NCI-H2196 (cell line): ENCODE measurements at regions not wholly inside any gene's neighbourhood (a gene's known extent, or its start where the extent isn't known, plus 50 kb on each side); places are given as distances from the start of the nearest gene placed in this dataset.

Source experiments
- DNase-seq: peaks from one replicate; lab custom pipeline; 2025; ENCODE audit not compliant: unreplicated experiment; lab: John Stamatoyannopoulos, UW

DNA sequence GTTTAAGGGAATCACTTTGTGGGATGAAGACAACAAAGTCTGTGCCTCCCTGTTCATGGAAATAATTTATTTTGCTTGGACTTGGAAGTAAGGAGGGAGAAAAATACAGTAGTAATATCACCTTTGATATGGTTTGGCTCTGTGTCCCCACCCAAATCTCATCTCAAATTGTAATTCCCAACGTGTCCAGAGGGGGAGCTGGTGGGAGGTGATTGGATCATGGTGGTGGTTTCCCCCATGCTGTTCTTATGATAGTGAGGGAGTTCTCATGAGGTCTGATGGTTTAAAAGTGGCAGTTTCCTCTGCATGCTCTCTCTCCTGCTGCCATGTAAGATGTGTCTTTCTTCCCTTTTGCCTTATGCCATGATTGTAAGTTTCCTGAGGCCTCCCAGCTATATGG is 460.7 kb downstream of the NOVA1 start:
- DNase-seq, result no peak

DNA sequence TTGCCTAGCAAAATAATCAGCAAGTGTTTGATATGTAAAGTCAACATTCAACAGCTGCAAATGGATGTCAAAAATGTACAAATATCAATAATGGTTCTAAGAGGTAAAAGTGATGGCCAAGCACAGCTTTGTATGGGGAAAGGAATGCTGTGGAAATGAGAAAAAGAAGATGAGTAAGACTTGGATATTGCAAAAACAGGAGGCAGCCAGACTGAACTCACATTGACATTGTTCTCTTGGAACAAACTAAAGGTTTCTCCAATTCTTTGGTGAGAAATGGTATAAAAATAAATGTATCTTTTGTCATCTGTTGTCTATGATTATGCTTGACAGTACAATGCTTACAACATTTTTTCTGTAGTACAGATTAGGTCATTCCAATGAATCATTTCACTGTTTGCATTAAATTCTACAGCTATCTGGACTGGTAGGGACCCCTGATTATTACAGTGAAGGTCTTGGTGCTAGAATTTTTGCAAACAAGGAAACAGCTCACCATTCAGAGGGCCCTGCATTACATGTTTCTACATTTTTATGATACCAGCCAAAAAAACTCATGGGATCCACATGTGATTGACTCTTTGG is 465.7 kb downstream of the NOVA1 start:
- no peak for DNase-seq

DNA sequence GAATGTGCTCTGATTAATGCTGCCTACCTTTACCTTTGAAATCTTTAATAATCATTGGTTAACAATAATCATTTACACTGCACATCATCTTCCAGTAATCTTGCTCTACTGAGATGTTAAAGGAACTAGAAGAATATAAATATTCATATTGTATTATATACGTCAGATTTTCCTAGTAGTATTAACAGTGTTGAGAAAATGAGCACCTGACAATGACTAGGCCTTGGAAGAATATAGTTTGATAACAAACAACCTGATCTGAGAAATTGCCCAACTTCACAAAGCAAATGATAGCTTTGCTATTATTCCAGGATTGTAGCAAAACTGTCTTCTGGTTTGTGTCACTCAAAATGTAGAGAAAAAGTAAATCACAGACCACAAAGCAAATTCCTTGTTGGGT is 467.1 kb downstream of the NOVA1 start:
- no peak for DNase-seq

DNA sequence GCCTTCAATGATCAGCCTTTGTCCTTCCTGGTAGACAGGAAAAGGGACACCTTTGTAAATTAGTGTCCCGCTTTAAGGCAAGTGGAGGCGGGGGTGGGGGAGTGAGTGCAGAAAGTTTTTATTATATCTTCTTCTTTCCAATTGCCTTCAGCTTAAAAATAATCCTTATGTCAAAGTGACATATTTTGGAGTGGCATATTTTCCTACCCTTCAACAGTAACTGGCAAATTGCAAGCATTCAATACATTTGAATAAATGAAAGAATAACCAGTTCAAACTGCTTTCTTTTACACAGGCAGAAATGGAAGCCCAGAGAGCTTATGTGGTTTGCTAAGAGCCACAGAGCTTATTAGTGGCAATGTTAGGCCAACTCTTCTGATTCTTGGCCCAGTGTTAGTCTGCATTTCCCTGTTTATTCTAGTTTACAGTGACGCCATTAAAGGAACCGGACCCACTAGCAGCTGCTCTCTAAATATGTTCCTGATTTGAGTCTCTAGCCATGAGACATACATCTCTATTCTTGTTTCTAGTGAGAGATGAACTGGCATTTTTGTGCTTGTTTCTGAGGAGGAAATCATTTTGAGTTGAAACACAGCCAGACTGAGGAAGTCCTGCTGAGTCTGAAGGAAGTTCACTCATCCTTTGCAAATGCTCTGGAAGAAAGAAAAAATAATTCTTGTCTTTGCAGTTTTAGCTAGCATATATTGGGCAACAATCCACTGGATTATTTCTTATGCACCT is 468.7 kb downstream of the NOVA1 start:
- DNase-seq, result no peak

DNA sequence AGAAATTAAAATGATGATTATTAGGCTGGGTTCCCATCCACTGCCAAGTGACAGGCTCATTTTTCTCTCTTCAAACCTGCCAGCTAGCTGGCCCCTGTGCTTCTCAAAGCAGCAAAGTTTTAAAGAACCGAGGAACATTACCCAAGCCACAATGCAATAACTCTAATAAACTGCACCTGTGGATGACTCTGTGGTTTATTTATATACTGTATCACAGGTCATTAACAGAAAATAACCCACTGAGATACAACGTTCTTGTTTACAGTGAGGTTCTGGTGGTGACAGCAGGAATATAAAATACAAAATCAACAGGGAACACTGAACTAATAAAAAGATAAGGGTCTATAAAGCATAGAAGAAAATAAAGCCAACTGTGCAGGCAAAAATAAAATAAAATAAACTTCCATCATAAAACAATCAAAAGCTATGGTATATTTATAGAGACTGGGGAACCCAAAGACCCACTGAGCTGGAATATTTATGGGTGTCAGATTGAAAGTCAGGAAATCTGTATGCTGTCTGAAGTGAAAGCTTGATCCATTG is 472.9 kb downstream of the NOVA1 start:
- DNase-seq, result no peak

DNA sequence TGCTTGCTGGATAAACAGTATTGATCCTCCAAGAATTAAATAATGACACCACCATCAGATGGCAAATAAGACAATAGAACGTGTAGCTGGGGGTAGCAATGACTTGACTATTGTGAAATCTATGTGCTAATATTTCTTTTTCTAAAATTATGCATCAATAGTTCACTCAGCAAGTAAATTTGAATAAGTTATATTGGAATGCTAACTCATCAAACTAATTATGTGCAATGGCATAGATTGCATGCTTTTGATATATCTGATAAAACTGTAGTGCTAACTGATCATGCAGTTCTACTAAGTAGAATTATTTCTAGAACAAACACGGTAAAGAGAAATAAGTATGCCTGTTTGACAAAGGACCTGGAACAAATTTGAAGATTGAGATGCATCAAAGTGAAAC is 474.4 kb downstream of the NOVA1 start:
- no peak for DNase-seq

DNA sequence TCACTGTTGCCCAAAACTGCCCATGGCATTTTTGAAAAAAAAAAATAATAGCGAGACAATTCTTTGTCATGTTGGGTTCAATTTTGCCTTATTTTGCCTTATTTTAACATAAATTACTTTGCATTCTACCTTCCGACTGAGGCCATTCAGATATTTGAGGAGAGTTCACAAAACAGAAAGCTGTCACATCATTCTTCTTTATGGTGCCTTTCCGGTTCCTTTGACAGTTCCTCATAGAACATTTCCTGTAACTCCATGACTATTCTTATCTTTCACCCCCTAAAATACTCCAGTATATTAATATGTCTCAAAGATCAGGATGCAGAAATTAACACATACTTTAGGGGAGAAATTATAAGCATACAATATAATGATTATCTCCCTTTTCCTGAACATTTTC is 476.7 kb downstream of the NOVA1 start:
- DNase-seq, result no peak

DNA sequence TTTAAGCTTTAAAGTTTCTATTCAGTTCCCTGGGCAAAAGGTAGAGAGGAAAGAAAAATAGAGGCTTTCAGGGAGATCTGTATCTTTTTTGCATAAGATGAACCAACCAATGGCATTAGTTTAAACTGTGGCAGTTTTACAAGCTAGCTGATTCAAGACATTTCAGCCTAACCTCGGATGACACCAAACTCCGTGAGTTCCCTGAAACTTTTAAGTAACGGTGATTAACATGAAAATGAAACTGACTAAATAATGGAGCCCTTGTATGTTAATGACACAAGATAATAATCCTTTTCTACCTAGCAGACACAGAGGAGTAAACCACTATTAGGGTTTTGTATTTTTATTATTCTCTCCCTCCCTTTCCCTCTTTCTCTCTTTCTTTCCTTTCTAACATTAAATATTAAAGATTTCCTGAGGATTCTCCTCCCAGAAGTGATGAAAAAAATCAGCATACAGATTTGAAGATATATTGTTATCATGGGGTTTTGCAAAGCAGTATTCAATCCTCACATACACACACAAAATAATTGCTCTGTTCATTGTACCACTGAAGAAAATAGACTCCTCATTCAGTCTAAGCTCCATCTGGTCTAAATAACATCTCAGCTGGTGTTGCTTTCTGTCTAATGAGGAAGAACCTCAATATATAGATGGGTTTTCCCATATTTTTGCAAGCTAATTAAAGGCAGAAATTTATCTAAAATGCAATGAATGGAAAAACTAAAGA is 483.8 kb downstream of the NOVA1 start:
- no peak for DNase-seq

DNA sequence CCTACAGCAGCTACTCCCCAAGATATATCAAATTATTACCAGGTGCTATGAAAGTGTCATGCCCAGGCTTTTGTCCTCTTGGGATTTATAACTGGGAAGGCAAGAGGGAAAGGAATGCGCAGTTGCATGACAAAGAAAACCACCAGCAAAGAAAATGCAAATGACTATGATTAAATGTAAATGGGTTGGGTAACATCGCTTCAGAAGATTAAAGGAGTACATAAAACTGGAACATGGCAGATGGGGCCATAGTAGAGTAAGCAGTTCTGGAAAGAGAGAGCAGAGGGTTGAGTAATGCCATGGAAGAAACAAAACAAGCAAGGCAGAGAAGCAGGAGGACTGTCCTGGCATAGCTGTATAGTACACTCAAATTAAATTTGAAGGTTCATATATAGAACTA is 493.1 kb downstream of the NOVA1 start:
- DNase-seq, result no peak

DNA sequence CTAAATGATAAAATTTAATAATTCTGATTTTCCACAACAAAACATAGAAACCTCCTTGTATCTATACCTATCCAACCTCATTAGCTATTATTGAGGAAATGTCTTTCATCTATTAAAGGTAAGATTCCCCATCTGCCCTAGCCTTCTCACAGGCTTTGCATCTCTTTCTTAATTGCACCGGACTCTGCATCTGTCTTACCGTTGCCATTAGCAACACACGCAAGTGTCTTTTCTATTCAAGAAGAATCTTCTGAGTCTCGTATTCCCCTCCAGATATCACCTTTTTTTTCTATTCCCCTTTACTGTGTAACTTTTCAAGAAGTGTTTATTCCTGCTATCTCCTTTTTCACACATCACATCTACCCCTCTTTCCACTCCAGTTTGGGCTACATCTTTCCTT is 500.0 kb downstream of the NOVA1 start:
- DNase-seq, result no peak

DNA sequence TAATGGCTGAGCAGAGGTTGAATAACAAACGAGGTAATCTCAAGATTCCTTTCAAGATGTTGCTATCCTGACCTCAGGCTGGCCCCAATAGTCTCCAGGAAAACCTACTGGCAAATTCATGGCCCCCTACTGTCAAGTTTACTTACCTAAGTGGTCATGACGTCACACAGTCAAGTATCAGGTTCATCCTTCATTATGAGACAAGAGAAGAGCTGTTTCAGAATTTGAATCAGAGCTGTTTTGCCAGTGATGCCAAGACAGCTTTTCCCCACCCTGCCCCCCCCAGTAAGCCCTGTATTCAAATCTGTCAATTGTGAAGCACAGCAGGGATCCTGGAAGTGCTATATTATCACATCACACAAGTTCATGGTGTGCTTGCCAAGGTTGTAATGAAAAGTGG is 509.6 kb downstream of the NOVA1 start:
- DNase-seq, result no peak

DNA sequence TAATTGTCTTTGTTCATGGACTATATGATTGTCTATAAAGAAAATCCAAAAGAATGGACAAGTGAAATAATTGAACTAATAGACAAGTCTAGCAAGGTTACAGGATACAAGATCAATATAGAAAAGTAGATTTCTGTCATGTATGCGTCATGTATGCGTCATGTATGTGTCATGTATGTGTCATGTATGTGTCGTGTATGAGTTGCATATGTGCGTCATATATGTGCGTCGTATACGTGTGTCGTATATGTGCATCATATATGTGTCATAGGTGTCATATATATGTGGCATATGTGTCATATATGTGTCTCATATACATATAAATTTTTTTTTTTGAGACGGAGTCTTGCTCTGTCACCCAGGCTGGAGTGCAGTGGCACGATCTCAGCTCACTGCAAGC is 516.8 kb downstream of the NOVA1 start:
- no peak for DNase-seq

DNA sequence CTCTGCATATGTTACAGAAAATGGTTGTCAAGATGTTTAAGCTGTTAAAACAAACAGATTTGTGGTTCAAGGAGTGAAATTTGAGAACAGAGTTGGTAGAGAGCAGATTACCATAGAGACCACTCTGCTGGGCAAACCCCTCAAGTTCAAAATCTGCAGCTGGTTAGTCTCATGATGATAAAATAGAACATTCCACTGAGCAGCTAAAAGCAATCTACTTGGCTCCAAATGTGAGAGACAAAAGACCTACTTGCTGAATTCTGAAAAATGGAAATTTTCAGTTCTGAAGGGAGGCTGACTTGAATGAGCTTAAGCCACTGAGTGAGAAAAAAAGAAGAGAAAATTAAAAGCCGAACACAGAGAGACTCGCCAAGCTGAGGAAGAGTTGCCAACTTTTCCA is 519.3 kb downstream of the NOVA1 start:
- no peak for DNase-seq

DNA sequence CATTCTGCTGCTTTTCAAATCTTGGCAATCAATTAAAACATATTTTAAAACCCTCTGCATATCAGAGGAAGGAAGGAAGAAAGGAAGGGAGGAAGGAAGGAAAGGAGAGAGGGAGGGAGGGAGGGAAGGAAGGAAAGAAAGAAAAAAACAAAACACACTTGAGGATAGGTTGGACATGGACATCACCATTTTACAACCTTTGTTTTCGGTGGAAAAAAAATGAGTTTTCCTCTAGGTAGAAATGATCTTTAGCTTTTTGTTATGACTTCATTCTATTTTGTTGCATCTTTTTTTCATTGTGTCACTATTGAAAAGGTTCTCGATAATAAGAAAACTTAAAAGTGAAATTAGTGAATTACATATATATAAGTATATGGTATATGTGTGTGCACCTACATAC is 522.9 kb downstream of the NOVA1 start:
- DNase-seq, result no peak

DNA sequence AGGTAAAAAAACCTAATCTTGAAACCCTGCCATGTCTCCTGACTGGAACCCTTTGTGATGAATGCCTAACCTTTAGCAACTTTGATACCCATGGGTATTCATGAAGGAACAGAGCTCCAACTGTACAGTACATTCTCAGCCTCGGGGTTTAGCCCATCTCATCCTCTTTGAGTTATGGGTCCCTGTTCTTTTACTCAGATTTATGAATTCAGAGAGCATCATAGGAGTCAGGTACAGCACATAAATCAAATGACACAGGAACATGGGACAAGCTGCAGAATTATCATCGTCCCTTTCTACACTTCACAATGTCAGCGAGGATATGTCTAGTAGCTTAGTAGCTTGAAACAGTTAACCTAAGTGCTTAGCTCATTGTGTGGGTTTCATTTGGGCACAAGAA is 527.4 kb downstream of the NOVA1 start:
- DNase-seq, result no peak

DNA sequence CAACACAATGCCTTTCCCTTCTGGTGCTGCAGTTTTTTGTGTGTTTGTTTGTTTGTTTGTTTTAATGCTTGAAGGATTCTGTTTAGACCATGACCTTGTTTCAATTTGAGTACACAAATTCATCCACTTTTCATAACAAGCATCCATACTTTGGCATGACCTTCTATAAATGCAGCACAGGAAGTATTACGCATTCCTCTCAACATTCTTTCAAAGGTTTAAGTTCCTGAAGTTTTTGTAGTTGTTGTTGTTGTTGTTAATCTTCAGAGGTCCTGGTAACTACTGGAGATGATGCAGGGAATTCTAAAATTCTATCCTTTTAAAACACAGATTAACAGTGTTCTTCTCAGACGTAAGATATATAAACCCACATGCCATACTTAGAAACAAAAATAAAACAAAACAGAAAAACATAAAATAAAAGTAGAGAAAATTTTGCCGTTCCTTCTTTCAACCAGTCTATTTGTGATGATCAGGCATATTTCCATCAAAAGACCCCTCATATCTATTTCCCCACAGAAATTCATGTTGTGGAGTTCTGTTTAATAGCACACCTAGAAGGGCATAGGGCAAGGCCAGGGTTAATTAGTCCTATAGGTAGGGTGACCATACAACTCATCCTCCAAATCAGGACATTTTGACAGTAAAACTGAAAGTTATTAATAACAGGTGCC is 529.9 kb downstream of the NOVA1 start:
- DNase-seq, result no peak

DNA sequence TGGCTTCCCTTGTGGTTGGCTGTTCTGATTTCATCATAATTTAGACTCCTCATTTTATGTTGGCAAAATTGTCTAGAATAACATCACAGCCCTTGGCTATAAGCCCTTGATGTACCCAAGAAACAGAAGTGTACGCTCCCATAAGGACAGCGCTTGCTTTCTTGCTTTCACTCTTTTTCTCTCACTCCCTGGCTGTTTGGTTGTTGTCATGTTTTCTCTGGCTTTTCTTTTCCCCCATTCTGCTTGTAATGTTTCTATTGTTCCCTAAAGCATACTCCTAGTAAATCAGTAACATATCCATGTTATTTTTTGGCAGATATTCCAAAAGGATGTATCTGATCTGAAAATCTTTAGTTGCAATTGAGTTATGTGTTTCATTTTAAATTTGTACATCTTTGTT is 530.5 kb downstream of the NOVA1 start:
- no peak for DNase-seq

DNA sequence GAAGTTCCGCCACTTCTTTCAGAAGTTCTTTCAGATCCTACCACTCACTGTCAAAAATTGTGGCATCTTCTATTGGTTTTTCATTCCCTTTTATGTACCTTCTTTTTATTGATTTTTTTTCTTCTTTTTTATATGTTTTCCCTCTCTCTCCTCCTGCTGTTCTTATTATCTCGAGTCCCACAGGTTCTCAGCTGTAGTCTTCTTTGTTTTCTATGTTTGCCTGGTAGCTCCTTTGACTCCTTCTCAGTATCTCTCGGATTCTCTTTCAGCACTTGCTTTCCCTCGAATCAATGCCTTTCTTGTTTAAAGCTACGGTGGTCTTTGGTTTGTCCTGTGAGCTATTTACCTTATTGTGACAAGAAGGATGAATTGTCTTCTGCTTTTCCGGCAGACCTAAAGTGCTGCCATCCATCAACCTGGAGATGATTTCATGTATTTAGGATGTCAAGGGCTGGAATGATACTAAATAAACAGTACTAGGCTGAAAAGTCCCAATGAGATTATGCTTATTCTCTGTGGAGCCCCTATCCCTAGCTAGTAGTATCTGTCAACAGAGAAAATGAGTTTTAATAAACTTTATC is 541.7 kb downstream of the NOVA1 start:
- no peak for DNase-seq

DNA sequence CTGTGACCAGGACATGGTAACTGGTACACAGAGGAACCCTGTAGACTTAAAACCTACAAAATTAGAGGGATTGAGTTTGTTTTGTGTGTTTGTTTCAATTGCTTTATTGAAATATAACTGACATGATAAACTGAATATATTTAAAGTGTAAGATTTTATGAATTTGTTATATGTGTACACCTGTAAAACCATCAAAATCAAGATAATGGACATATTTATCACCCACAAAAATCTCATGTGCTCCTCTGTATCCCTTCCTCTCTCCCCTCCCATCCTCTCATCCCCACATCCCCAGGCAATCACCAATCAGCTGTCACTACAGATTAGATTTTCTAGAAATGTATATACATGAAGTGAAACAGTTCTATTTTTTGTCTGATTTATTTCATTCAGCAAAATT is 565.5 kb downstream of the NOVA1 start:
- no peak for DNase-seq

DNA sequence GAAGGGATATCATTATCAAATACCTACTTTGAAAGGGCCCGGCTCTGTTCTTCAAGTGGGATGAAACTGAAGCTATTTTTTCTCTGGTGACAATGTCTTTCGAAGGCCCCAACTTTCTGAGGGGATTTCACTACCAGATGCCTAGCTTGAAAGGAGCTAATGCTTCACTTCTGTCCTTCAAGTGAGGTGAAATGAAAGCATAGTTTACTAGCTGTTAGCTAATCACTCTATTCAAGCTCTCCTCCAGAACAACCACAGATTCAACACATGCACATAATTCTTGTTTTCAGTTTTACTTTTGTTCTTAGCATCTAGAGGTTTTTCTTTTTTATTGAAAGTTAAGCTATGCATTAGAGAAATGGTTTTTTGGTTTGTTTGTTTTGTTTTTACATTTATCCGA is 571.4 kb downstream of the NOVA1 start:
- no peak for DNase-seq

DNA sequence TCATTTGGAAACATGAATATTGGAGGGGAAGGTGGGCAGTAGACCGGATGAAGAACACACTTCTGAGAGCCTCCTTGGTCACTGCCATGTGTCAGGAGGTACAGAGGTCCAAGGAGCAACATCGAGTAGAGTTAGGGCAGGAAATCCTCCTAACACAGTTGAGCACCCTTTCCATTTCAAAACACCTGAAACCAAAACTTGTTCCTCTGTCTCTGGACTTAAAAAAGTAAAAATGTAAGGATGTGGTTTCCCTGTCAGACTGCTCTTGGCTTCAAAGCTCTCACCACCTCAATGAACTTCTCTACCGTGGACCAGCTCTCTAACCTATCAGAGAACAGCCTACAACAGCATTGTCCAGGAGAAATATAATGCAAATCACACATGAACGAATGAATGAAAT is 573.9 kb downstream of the NOVA1 start:
- DNase-seq, result no peak
